GM13976 (cell line): ENCODE measurements at regions not wholly inside any gene's neighbourhood (a gene's known extent, or its start where the extent isn't known, plus 50 kb on each side); places are given as distances from the start of the nearest gene placed in this dataset.
A peak's percentile ranks its signal among the peaks of the same experiment; 100 is the strongest.
"Not testable (repeated sequence)": the region's sequence is repeated elsewhere in the genome, so short reads cannot be mapped to it uniquely, and the experiment has no call there.

ENCODE experiments used
- DNase-seq: peaks from one replicate; pipeline ENCODE4 v3.0.0; 2012; ENCODE audit warnings: low spot score
- CTCF ChIP-seq: IDR thresholded peaks from 2 replicates; pipeline ENCODE4 v1.5.1; 2012; ENCODE audit warnings: borderline replicate concordance, mild to moderate bottlenecking; ENCODE audit not compliant: insufficient read depth; ENCODE audit errors: extremely low read depth, missing control alignments, control extremely low read depth
- in situ Hi-C: fragments of 300-500 bp; cut with MboI; formaldehyde crosslinking; loops from one replicate; pipeline ENCODE4 v1.12.0; 2022; ENCODE audit warnings: low sequenced_read_pairs, mixed read lengths, inconsistent platforms; ENCODE audit not compliant: unreplicated experiment

- TF ChIP-seq CTCF: no peak
- in situ Hi-C loops: no loop called here
- DNase-seq: no peak
Measured at GRCh38 chr12:45509187-45509586, 220.3 kb upstream of the ARID2 start.

GRCh38 chr12:45509621-45510020 is 219.9 kb upstream of the ARID2 start:
- in situ Hi-C loops: no loop called here
- DNase-seq: no peak
- TF ChIP-seq CTCF: no peak

GRCh38 chr12:45517381-45517780 is 212.1 kb upstream of the ARID2 start:
- no peak for DNase-seq
- in situ Hi-C loops: no loop called here
- TF ChIP-seq CTCF: no peak

- peak; percentile 40 for DNase-seq
- in situ Hi-C loops: no loop called here
- TF ChIP-seq CTCF: no peak
Measured at GRCh38 chr12:45518291-45519235, 210.9 kb upstream of the ARID2 start.

GRCh38 chr12:45522227-45522626 is 207.3 kb upstream of the ARID2 start:
- no peak for DNase-seq
- TF ChIP-seq CTCF: no peak
- in situ Hi-C loops: no loop called here

- in situ Hi-C loops, DNase-seq: not testable (repeated sequence)
Measured at GRCh38 chr12:45526823-45527222, 202.7 kb upstream of the ARID2 start.

- no peak for TF ChIP-seq CTCF
- DNase-seq: no peak
- in situ Hi-C loops: no loop called here
Measured at GRCh38 chr12:45532113-45532512, 197.4 kb upstream of the ARID2 start.
